ENCODE measurements at regions not wholly inside any gene's neighbourhood (a gene's known extent, or its start where the extent isn't known, plus 50 kb on each side); places are given as distances from the start of the nearest gene placed in this dataset.
A peak's percentile ranks its signal among the peaks of the same experiment; 100 is the strongest.
"Not testable (repeated sequence)": the region's sequence is repeated elsewhere in the genome, so short reads cannot be mapped to it uniquely, and the experiment has no call there.

DNA sequence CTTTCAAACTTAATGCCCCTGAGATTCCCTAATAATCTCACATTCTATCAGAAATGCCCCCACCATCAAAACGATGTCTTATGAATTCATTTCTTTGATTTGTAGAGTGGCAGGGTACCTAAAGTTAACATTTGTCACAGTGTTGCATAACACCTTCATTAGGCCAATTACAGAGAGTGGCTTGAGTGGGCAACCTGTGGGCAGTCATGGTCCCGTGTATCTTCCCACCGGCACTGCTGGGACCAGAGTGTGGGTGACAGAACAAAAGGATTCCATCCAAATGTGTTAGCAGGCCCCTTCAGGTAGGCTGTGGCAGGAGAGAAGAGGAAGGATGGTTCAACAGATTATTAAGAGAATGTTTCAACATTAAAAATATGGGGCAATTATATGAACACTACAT is 788.8 kb upstream of the TPTE start:
- WGBS, 2 donors = 61 to 66% methylated on average over 3 of the region's 3 CpGs
- H3K27me3 ChIP-seq (ENCODE audit: control insufficient read depth in 3 of 3, insufficient read depth in 3 of 3, low read length in 2 of 3); DNase-seq; H3K27ac ChIP-seq (ENCODE audit: low read depth in 1 of 2, low read length in 1 of 2); H3K36me3 ChIP-seq (ENCODE audit: control insufficient read depth in 4 of 4, insufficient read depth in 4 of 4, low read length in 4 of 4); H3K4me3 ChIP-seq; H3K4me1 ChIP-seq (ENCODE audit: control insufficient read depth in 5 of 5, insufficient read depth in 5 of 5, low read length in 5 of 5); H3K9ac ChIP-seq (ENCODE audit: insufficient read depth in 1 of 2, low read length in 2 of 2); ATAC-seq (ENCODE audit: insufficient read depth, low FRiP score): not testable (repeated sequence)
- H3K9me3 ChIP-seq (ENCODE audit: control insufficient read depth in 4 of 4, insufficient read depth in 3 of 4, low read length in 3 of 4) = peaks cover 0 to 23% (median 9%) of the 10 kb centered on the region in 4 donors

GRCh38 chr21:9733761-9734558 is 787.4 kb upstream of the TPTE start:
- not testable (repeated sequence) for H3K36me3 ChIP-seq (ENCODE audit: control insufficient read depth in 4 of 4, insufficient read depth in 4 of 4, low read length in 4 of 4); H3K27me3 ChIP-seq (ENCODE audit: control insufficient read depth in 3 of 3, insufficient read depth in 3 of 3, low read length in 2 of 3); ATAC-seq (ENCODE audit: insufficient read depth, low FRiP score); DNase-seq; H3K4me3 ChIP-seq; H3K4me1 ChIP-seq (ENCODE audit: control insufficient read depth in 5 of 5, insufficient read depth in 5 of 5, low read length in 5 of 5); H3K27ac ChIP-seq (ENCODE audit: low read depth in 1 of 2, low read length in 1 of 2); H3K9ac ChIP-seq (ENCODE audit: insufficient read depth in 1 of 2, low read length in 2 of 2)
- WGBS, 2 donors = 65 to 69% methylated on average over 6 of the region's 6 CpGs
- H3K9me3 ChIP-seq (ENCODE audit: control insufficient read depth in 4 of 4, insufficient read depth in 3 of 4, low read length in 3 of 4) = peaks cover 0 to 30% (median 12%) of the 10 kb centered on the region in 4 donors

DNA sequence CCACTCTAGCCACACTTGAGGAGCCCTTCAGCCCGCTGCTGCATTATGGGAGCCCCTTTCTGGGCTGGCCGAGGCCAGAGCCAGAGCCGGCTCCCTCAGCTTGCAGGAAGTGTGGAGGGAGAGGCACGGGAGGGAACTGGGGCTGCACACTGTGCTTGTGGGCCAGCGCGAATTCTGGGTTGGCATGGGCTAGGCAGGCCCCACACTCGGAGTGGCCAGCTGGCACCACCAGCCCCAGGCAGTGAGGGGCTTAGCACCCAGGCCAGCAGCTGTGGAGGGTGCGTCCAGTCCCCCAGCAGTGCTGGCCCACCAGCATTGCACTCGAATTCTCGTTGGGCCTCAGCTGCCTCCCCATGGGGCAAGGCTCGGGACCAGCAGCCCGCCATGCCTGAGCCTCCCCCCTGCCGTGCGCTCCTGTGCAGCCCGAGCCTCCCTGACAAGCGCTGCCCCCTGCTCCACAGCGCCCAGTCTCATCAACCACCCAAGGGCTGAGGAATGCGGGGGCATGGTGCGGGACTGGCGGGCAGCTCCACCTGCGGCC is 785.9 kb upstream of the TPTE start:
- DNase-seq (no peak), ATAC-seq (ENCODE audit: insufficient read depth, low FRiP score) (no peak)
- Histone ChIP-seq H3K9me3 (ENCODE audit: control insufficient read depth in 4 of 4, insufficient read depth in 3 of 4, low read length in 3 of 4) (peaks cover 0 to 39% (median 14%) of the 10 kb centered on the region in 4 donors), H3K27me3 (ENCODE audit: control insufficient read depth in 3 of 3, insufficient read depth in 3 of 3, low read length in 2 of 3) (no peaks in the 10 kb centered on the region), H3K9ac (ENCODE audit: insufficient read depth in 1 of 2, low read length in 2 of 2) (no peak overlapping the region), H3K36me3 (ENCODE audit: control insufficient read depth in 4 of 4, insufficient read depth in 4 of 4, low read length in 4 of 4) (no peaks in the 10 kb centered on the region), H3K4me3 (no peak overlapping the region), H3K27ac (ENCODE audit: low read depth in 1 of 2, low read length in 1 of 2) (no peak overlapping the region), H3K4me1 (ENCODE audit: control insufficient read depth in 5 of 5, insufficient read depth in 5 of 5, low read length in 5 of 5) (no peaks in the 10 kb centered on the region)
- TF ChIP-seq, protein P1, sequence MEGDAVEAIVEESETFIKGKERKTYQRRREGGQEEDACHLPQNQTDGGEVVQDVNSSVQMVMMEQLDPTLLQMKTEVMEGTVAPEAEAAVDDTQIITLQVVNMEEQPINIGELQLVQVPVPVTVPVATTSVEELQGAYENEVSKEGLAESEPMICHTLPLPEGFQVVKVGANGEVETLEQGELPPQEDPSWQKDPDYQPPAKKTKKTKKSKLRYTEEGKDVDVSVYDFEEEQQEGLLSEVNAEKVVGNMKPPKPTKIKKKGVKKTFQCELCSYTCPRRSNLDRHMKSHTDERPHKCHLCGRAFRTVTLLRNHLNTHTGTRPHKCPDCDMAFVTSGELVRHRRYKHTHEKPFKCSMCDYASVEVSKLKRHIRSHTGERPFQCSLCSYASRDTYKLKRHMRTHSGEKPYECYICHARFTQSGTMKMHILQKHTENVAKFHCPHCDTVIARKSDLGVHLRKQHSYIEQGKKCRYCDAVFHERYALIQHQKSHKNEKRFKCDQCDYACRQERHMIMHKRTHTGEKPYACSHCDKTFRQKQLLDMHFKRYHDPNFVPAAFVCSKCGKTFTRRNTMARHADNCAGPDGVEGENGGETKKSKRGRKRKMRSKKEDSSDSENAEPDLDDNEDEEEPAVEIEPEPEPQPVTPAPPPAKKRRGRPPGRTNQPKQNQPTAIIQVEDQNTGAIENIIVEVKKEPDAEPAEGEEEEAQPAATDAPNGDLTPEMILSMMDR (IDR thresholded peaks at IDR 0.05; ENCODE audit: control extremely low read depth, extremely low read depth) = no peak
- WGBS, 2 donors = 71 to 77% methylated on average over 21 of the region's 21 CpGs

GRCh38 chr21:9737301-9737700 is 784.1 kb upstream of the TPTE start:
- 66 to 75% methylated on average over 2 of the region's 2 CpGs for WGBS, 2 donors
- ATAC-seq (ENCODE audit: insufficient read depth, low FRiP score); H3K9ac ChIP-seq (ENCODE audit: insufficient read depth in 1 of 2, low read length in 2 of 2); H3K27me3 ChIP-seq (ENCODE audit: control insufficient read depth in 3 of 3, insufficient read depth in 3 of 3, low read length in 2 of 3); DNase-seq; H3K36me3 ChIP-seq (ENCODE audit: control insufficient read depth in 4 of 4, insufficient read depth in 4 of 4, low read length in 4 of 4); H3K4me3 ChIP-seq; H3K4me1 ChIP-seq (ENCODE audit: control insufficient read depth in 5 of 5, insufficient read depth in 5 of 5, low read length in 5 of 5); H3K27ac ChIP-seq (ENCODE audit: low read depth in 1 of 2, low read length in 1 of 2): not testable (repeated sequence)
- peaks cover 0 to 38% (median 13%) of the 10 kb centered on the region in 4 donors for H3K9me3 ChIP-seq (ENCODE audit: control insufficient read depth in 4 of 4, insufficient read depth in 3 of 4, low read length in 3 of 4)

- not testable (repeated sequence) for H3K9ac ChIP-seq (ENCODE audit: insufficient read depth in 1 of 2, low read length in 2 of 2); H3K36me3 ChIP-seq (ENCODE audit: control insufficient read depth in 4 of 4, insufficient read depth in 4 of 4, low read length in 4 of 4); ATAC-seq (ENCODE audit: insufficient read depth, low FRiP score); H3K27ac ChIP-seq (ENCODE audit: low read depth in 1 of 2, low read length in 1 of 2); H3K4me3 ChIP-seq; H3K27me3 ChIP-seq (ENCODE audit: control insufficient read depth in 3 of 3, insufficient read depth in 3 of 3, low read length in 2 of 3); H3K4me1 ChIP-seq (ENCODE audit: control insufficient read depth in 5 of 5, insufficient read depth in 5 of 5, low read length in 5 of 5)
- WGBS, 2 donors = 51 to 56% methylated on average over 5 of the region's 5 CpGs
- H3K9me3 ChIP-seq (ENCODE audit: control insufficient read depth in 4 of 4, insufficient read depth in 3 of 4, low read length in 3 of 4) = peaks cover 0 to 38% (median 13%) of the 10 kb centered on the region in 4 donors
- peak in 1 of 3 donors; percentile 35 for DNase-seq
These were observed 783.4 kb upstream of the TPTE start for GRCh38 chr21:9737871-9738515.
